Natural killer cell (primary cell): ENCODE measurements at regions not wholly inside any gene's neighbourhood (a gene's known extent, or its start where the extent isn't known, plus 50 kb on each side); places are given as distances from the start of the nearest gene placed in this dataset.

Source experiments
- ATAC-seq, 3 donors: fragments of 150-1000 bp in 2 of 3; fragments of 200-7000 bp in 1 of 3; cut with Tn5 transposase; 1 replicate in 1 of 3; 2 replicates in 2 of 3; pipeline ENCODE4 v1.10.0; 2021; ENCODE audit warnings: mild to moderate bottlenecking in 2 of 3, moderate library complexity in 2 of 3
- DNase-seq, 2 donors: peaks; one replicate each; pipeline versions ENCODE4 v3.0.0 to v3.0.0-alpha.2; 2013 to 2021; ENCODE audit warnings: mixed read lengths in 1 of 2
- H3K27ac ChIP-seq: one replicate; pipeline ENCODE4 v1.5.1; 2013; ENCODE audit warnings: mild to moderate bottlenecking, low read length
- H3K27me3 ChIP-seq: one replicate; pipeline ENCODE4 v1.6.1; 2013; ENCODE audit warnings: low read length; ENCODE audit not compliant: control insufficient read depth, insufficient read depth
- H3K36me3 ChIP-seq: one replicate; pipeline ENCODE4 v1.6.1; 2013; ENCODE audit warnings: low read length; ENCODE audit not compliant: control insufficient read depth, insufficient read depth
- H3K4me1 ChIP-seq: one replicate; pipeline ENCODE4 v1.6.1; 2013; ENCODE audit warnings: low read length; ENCODE audit not compliant: control insufficient read depth, insufficient read depth
- H3K4me3 ChIP-seq: one replicate; pipeline ENCODE4 v1.5.1; 2013; ENCODE audit warnings: low read length
- H3K9me3 ChIP-seq: one replicate; pipeline ENCODE4 v1.6.1; 2013; ENCODE audit warnings: low read length; ENCODE audit not compliant: control insufficient read depth, insufficient read depth
- H3K27ac Mint-ChIP-seq, 2 donors: one replicate each; pipeline ENCODE4 v1.8.0; 2022; ENCODE audit warnings: mild to moderate bottlenecking in 2 of 2, mixed read lengths in 2 of 2, moderate library complexity in 1 of 2
- H3K27me3 Mint-ChIP-seq, 2 donors: one replicate each; pipeline ENCODE4 v1.8.0; 2022; ENCODE audit warnings: low read depth in 2 of 2, mixed read lengths in 2 of 2
- H3K36me3 Mint-ChIP-seq: one replicate; pipeline ENCODE4 v1.8.0; 2022; ENCODE audit warnings: mixed read lengths
- H3K4me1 Mint-ChIP-seq, 2 donors: one replicate each; pipeline ENCODE4 v1.8.0; 2022; ENCODE audit warnings: mixed read lengths in 2 of 2
- H3K4me3 Mint-ChIP-seq: one replicate; pipeline ENCODE4 v1.8.0; 2022; ENCODE audit warnings: mild to moderate bottlenecking, moderate library complexity, mixed read lengths
- H3K9me3 Mint-ChIP-seq, 2 donors: one replicate each; pipeline ENCODE4 v1.8.0; 2022; ENCODE audit warnings: mixed read lengths in 2 of 2
- WGBS: methylation state at CpG from one replicate; pipeline ENCODE4 v1.1.7; 2013; ENCODE audit warnings: missing lambda C conversion rate; ENCODE audit not compliant: insufficient coverage; 5-methylcytosine and 5-hydroxymethylcytosine counted together
- intact Hi-C: fragments of 100-400 bp; cut with micrococcal nuclease; formaldehyde crosslinking; loops from one replicate; pipeline ENCODE4 v1.14.2; 2022
- TF ChIP-seq, protein P1 (sequence below): fragments of 200-600 bp; IDR thresholded peaks from one replicate; pipeline ENCODE4 v1.8.0; 2022; ENCODE audit warnings: antibody characterized with exemption

DNA sequence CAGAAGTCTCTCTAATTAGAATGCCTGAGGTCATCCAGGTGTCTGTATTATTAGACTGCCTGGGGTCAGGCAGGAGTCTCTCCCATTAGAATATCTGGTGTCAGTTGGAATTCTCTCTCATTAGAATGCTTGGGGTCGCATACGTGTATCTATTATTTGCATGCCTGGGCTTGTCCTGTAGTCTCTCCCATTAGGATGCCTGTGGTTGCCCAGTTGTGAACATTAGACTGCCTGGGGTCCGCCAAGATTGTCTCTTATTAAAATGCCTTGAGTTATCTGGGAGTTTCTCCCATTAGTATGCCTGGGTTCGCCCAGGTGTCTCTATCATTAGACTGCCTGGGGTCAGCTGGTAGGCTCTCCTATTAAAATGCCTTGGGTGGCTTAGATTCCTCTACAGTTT lies 1494.7 kb downstream of the UQCRFS1 start:
- Mint-ChIP-seq H3K4me1 (no peaks in the 10 kb centered on the region), H3K9me3 (peaks cover 2 to 12% of the 10 kb centered on the region in 2 donors), H3K4me3 (no peak overlapping the region), H3K36me3 (peaks cover 23% of the 10 kb centered on the region), H3K27ac (no peak overlapping the region), H3K27me3 (no peaks in the 10 kb centered on the region)
- no peaks in the 10 kb centered on the region for H3K4me1 ChIP-seq
- H3K27ac ChIP-seq: no peak overlapping the region
- 80% methylated on average over 4 of the region's 4 CpGs for WGBS
- ATAC-seq (no peak), DNase-seq (no peak)
- H3K9me3 ChIP-seq: peaks cover 43% of the 10 kb centered on the region
- intact Hi-C loops: no loop called here
- TF ChIP-seq, protein P1, sequence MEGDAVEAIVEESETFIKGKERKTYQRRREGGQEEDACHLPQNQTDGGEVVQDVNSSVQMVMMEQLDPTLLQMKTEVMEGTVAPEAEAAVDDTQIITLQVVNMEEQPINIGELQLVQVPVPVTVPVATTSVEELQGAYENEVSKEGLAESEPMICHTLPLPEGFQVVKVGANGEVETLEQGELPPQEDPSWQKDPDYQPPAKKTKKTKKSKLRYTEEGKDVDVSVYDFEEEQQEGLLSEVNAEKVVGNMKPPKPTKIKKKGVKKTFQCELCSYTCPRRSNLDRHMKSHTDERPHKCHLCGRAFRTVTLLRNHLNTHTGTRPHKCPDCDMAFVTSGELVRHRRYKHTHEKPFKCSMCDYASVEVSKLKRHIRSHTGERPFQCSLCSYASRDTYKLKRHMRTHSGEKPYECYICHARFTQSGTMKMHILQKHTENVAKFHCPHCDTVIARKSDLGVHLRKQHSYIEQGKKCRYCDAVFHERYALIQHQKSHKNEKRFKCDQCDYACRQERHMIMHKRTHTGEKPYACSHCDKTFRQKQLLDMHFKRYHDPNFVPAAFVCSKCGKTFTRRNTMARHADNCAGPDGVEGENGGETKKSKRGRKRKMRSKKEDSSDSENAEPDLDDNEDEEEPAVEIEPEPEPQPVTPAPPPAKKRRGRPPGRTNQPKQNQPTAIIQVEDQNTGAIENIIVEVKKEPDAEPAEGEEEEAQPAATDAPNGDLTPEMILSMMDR: no peak
- no peak overlapping the region for H3K4me3 ChIP-seq
- H3K36me3 ChIP-seq: no peaks in the 10 kb centered on the region
- H3K27me3 ChIP-seq: no peaks in the 10 kb centered on the region

DNA sequence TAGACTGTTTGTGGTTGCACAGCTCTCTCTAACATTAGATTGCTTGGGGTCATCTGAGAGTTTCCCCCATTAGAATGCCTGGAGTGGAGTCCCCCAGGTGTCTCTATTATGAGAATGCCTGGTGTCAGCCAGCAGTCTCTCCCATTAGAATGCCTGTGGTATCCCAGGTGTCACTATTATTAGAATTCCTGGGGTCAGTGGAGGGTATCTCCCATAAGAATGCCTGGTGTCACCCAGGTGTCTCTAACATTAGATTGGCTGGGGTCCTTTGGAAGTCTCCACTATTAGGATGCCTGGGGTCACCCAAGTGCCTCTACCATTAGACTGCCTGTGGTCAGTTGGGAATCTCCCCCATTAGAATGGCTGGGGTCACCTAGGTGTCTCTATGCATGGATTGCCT lies 1495.1 kb downstream of the UQCRFS1 start:
- H3K9me3 ChIP-seq: peaks cover 43% of the 10 kb centered on the region
- no peaks in the 10 kb centered on the region for H3K27me3 ChIP-seq
- DNase-seq (no peak), ATAC-seq (no peak)
- Mint-ChIP-seq H3K4me3 (no peak overlapping the region), H3K4me1 (no peaks in the 10 kb centered on the region), H3K27ac (no peak overlapping the region), H3K9me3 (peaks cover 2 to 12% of the 10 kb centered on the region in 2 donors), H3K27me3 (no peaks in the 10 kb centered on the region), H3K36me3 (peaks cover 23% of the 10 kb centered on the region)
- no peaks in the 10 kb centered on the region for H3K36me3 ChIP-seq
- TF ChIP-seq, protein P1: no peak
- no peak overlapping the region for H3K27ac ChIP-seq
- intact Hi-C loops: no loop called here
- H3K4me1 ChIP-seq: no peaks in the 10 kb centered on the region
- no peak overlapping the region for H3K4me3 ChIP-seq

DNA sequence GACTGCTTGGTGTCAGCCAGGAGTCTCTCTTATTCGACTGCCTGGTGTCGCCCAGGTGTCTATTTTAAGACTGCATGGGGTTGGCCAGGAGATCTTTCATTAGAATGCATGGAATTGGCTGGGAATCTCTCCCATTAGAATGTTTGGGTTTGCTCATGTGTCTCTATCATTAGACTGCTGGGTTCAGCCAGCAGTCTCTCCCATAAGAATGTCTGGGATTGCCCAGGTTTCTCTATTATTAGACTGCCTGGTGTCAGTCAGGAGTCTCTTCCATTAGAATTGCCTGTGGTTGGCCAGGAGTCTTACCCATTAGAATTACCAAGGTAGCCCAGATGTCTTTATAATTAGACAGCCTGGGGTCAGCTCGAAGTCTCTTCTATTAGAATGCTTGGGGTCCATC lies 1496.0 kb downstream of the UQCRFS1 start:
- TF ChIP-seq, protein P1: no peak
- 51% methylated on average over 3 of the region's 3 CpGs for WGBS
- ATAC-seq (no peak), DNase-seq (no peak)
- Mint-ChIP-seq H3K36me3 (peaks cover 23% of the 10 kb centered on the region), H3K4me1 (no peaks in the 10 kb centered on the region), H3K4me3 (no peak overlapping the region), H3K9me3 (peaks cover 5 to 15% of the 10 kb centered on the region in 2 donors), H3K27me3 (no peaks in the 10 kb centered on the region), H3K27ac (no peak overlapping the region)
- peaks cover 45% of the 10 kb centered on the region for H3K9me3 ChIP-seq
- no peak overlapping the region for H3K4me3 ChIP-seq
- H3K27ac ChIP-seq: no peak overlapping the region
- intact Hi-C loops: no loop called here
- H3K27me3 ChIP-seq: no peaks in the 10 kb centered on the region
- no peaks in the 10 kb centered on the region for H3K36me3 ChIP-seq
- H3K4me1 ChIP-seq: no peaks in the 10 kb centered on the region

DNA sequence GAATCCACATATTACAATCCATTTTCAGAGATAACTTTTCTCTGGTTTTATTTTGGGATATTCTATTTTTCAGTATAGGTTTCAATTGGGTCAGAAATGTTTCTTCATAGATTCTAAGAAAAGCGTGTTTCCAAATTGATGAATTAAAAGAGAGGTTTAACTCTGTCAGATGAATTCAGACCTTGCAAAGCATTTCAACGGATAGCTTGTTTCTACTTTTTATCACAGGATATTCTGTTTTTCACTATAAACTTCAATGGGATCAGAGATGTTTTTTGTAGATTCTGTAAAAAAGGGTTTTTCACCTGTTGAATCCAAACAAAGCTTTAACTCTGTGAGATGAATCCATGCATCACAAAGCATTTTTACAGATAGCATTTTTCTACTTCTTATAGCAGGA lies 1498.1 kb downstream of the UQCRFS1 start:
- whole genome bisulfite sequencing: no CpG with 5 or more reads among the region's 2 CpGs
- no peaks in the 10 kb centered on the region for H3K27me3 ChIP-seq
- Mint-ChIP-seq H3K9me3 (peaks cover 12 to 16% of the 10 kb centered on the region in 2 donors), H3K4me1 (no peaks in the 10 kb centered on the region), H3K27me3 (no peaks in the 10 kb centered on the region), H3K36me3 (peaks cover 16% of the 10 kb centered on the region), H3K27ac (no peak overlapping the region), H3K4me3 (no peak overlapping the region)
- H3K9me3 ChIP-seq: peaks cover 44% of the 10 kb centered on the region
- DNase-seq: no peak
- intact Hi-C loops: no loop called here
- H3K4me1 ChIP-seq: no peaks in the 10 kb centered on the region
- no peaks in the 10 kb centered on the region for H3K36me3 ChIP-seq
- no peak overlapping the region for H3K27ac ChIP-seq
- TF ChIP-seq, protein P1: no peak
- no peak for ATAC-seq
- H3K4me3 ChIP-seq: no peak overlapping the region
